DMS53 (cell line): ENCODE measurements at regions not wholly inside any gene's neighbourhood (a gene's known extent, or its start where the extent isn't known, plus 50 kb on each side); places are given as distances from the start of the nearest gene placed in this dataset.
"Not testable (repeated sequence)": the region's sequence is repeated elsewhere in the genome, so short reads cannot be mapped to it uniquely, and the experiment has no call there.

Source experiments
- DNase-seq: peaks from one replicate; lab custom pipeline; 2025; lab: John Stamatoyannopoulos, UW

GRCh38 chr3:20480786-20481365 lies 294.9 kb upstream of the SGO1 start:
- DNase-seq = no peak

GRCh38 chr3:20478436-20478835 lies 292.4 kb upstream of the SGO1 start:
- DNase-seq = no peak

GRCh38 chr3:20464237-20464636 lies 278.2 kb upstream of the SGO1 start:
- DNase-seq = not testable (repeated sequence)

DNA sequence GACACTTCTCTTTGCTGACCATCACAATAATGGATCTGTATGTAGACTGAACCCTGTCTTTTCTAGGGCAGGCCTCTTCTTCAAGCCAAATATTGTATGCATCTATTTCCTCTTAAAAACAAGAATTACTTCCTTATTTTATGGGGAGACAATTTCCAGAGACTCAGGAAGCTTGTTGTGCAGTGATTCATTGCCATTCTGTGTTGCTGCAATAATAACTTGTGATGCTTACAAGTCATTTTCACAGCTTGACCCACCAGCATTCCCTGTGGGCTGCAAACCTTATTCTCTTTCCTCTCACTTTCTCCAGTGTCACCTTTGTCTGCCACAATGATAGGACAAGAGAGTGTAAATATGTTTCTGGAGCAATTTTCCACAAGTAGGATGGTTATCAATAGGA lies 276.7 kb upstream of the SGO1 start:
- DNase-seq = no peak

- DNase-seq = no peak
Measured at GRCh38 chr3:20462226-20462625, 276.2 kb upstream of the SGO1 start.

- no peak for DNase-seq
Measured at GRCh38 chr3:20458994-20459716, 273.1 kb upstream of the SGO1 start.

GRCh38 chr3:20456511-20456910 lies 270.5 kb upstream of the SGO1 start:
- no peak for DNase-seq

GRCh38 chr3:20451170-20451569 lies 265.2 kb upstream of the SGO1 start:
- DNase-seq = no peak

- no peak for DNase-seq
Measured at GRCh38 chr3:20450611-20451010, 264.6 kb upstream of the SGO1 start.

GRCh38 chr3:20442846-20443245 lies 256.8 kb upstream of the SGO1 start:
- DNase-seq = no peak

GRCh38 chr3:20427268-20427667 lies 241.3 kb upstream of the SGO1 start:
- not testable (repeated sequence) for DNase-seq

- no peak for DNase-seq
Measured at GRCh38 chr3:20425138-20425537, 239.1 kb upstream of the SGO1 start.

GRCh38 chr3:20424086-20424485 lies 238.1 kb upstream of the SGO1 start:
- no peak for DNase-seq

GRCh38 chr3:20422391-20422790 lies 236.4 kb upstream of the SGO1 start:
- no peak for DNase-seq

DNA sequence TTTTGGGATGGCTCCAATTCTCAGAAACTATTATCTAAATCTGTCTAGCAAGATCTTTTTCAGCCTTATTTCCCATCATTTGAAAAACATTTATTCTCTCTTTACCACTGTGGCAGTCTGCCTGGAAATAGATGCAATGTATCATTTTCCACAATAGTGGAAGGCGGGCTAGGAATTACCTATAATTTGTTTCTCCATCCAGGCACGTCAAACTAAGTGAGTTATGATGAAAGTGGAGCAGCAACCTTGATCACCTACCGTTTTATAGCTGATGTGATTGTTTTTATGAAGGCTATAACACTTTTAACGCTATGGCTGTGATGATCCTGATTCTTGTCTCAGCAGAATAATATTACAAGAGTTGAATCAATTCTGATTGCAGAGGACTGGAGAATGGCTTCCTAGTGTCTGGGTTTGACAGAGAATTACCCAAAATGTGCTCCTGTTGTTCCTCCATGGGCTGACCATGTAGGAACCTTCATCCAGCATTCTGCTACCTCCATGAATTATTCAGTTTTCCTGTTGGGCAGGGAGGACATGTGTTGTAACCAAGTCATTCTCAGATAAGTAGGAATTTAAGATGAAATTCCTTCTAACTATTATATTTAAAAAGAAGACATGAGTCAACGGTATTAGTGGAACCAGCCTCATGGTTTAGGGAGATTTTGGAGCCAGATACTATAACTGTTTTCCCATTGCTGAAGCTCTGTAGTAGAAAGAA lies 231.5 kb upstream of the SGO1 start:
- no peak for DNase-seq

GRCh38 chr3:20406611-20407011 lies 220.6 kb upstream of the SGO1 start:
- no peak for DNase-seq

DNA sequence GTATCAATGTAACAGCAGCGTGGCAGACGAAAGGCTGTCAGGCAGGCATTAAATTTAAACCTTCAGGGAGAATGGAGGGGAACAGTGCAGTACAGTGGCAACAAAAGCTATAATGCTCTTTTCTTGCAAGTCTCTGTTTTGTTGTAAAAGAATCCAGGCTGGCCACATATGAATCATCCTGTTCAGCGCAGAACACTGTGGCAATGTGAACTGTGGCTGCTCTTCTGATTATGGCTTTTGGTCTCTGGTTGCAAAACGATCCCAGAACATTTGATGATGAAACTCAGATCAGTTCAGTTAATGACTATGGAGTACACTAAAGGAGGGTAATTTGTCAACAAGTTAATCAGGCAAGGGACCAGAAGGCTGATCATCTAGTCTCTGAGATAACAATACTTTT lies 219.7 kb upstream of the SGO1 start:
- DNase-seq = no peak

DNA sequence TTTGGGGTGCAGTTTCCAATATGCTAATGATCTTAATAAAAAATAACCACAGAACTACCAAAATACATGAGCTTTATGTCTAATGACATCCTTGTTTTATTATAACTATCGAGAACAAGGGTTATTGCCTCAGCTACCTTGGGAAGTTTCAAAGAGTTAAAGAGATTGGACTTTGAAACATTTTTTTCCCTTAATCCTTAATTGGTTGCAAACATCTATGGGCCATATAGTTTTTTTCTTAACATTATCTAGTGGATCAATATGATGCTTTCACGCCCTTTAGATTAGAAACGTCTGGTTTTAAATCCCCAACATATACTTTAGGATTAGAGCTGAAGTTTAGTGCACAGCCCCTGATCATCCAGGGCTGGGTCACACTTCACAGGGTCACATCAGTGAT lies 219.2 kb upstream of the SGO1 start:
- no peak for DNase-seq

DNA sequence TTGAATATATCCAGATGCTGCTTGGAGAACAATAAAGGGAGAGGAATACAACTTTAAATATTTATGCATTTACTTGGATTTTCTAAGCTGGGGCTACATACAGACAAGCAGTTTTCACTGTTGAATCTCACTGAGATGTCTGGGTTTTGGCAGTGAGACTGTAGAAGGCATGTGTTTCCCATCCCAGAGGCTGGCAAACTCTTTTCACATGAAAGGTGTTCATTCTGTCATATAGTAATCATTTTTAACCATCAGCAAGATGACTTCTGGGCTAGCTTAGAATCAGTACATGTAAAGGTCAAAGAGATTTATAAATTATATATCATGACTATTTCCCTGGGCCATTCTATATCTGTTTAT lies 218.7 kb upstream of the SGO1 start:
- no peak for DNase-seq

- DNase-seq = no peak
Measured at GRCh38 chr3:20403986-20404740, 218.2 kb upstream of the SGO1 start.

GRCh38 chr3:20401253-20401652 lies 215.2 kb upstream of the SGO1 start:
- no peak for DNase-seq

- DNase-seq = no peak
Measured at GRCh38 chr3:20400686-20401085, 214.7 kb upstream of the SGO1 start.

DNA sequence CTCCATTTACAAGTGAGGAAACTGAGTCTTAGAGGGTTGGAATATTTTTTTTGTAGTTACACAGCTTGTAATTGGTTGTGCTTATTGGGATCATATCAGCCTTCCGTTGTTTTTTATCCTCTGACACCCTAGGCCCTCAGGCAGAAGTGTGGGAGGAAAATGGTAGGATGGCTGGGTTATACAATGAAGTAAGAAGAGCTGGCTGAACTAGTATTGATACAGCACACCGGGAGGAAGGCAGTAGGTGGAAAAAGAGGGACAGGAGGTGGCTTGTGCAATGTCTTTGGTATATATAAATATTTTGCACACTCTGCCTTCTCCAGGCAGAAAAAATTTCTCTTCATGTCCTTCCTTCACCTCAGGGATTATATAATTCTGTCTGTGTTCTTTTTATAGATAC lies 214.3 kb upstream of the SGO1 start:
- no peak for DNase-seq
